SK-N-SH (cell line): ENCODE measurements at regions not wholly inside any gene's neighbourhood (a gene's known extent, or its start where the extent isn't known, plus 50 kb on each side); places are given as distances from the start of the nearest gene placed in this dataset.

Source experiments
- CTCF ChIA-PET: fragments of 300-600, 350-600 bp; formaldehyde crosslinking; extraction: SDS; loops from one replicate; lab custom pipeline; 2021; lab: Yijun Ruan, JAX
- POLR2A ChIA-PET: fragments of 350-600 bp; sonication (Branson Sonifier 250); formaldehyde crosslinking; extraction: SDS; loops from one replicate; lab custom pipeline; 2020; ENCODE audit warnings: antibody characterized with exemption, inconsistent platforms; lab: Yijun Ruan, JAX
- DNase-seq: peaks from one replicate; pipeline ENCODE4 v3.0.0; 2012
- H2AFZ ChIP-seq: fragments of 200-600 bp; sonication (generic); 2 replicates; pipeline ENCODE4 v1.8.1; 2016; ENCODE audit warnings: antibody characterized with exemption, mild to moderate bottlenecking, low read depth
- H3F3A ChIP-seq: fragments of 200-600 bp; sonication (generic); replicated peaks from 2 replicates; pipeline ENCODE3; 2016; ENCODE audit warnings: antibody characterized with exemption, mild to moderate bottlenecking; ENCODE audit not compliant: insufficient read depth
- H3K27ac ChIP-seq, 2 experiments: fragments of 200-500 bp in 1 of 2; fragments of 200-600 bp in 1 of 2; sonication (Bioruptor generic) in 1 of 2; sonication (generic), shearing (Covaris generic) in 1 of 2; 2 replicates each; pipeline versions ENCODE4 v1.5.1 to v1.6.1; 2014 to 2016; ENCODE audit warnings: low read depth in 2 of 2, inconsistent platforms in 1 of 2, low read length in 1 of 2, mild to moderate bottlenecking in 1 of 2, mixed read lengths in 1 of 2
- H3K27me3 ChIP-seq: fragments of 200-600 bp; sonication (generic), shearing (Covaris generic); 2 replicates; pipeline ENCODE4 v1.6.1; 2016; ENCODE audit warnings: mixed run types; ENCODE audit not compliant: insufficient read depth
- H3K36me3 ChIP-seq, 2 experiments: fragments of 200-500 bp in 1 of 2; fragments of 200-600 bp in 1 of 2; sonication (Bioruptor generic) in 1 of 2; sonication (generic) in 1 of 2; replicated peaks in 1 of 2; 2 replicates each; pipeline versions ENCODE3 to v1.5.1; 2014 to 2016; ENCODE audit warnings: low read length in 1 of 2, mild to moderate bottlenecking in 1 of 2; ENCODE audit not compliant: insufficient read depth in 2 of 2, control insufficient read depth in 1 of 2
- H3K4me1 ChIP-seq, 2 experiments: fragments of 200-500 bp in 1 of 2; fragments of 200-600 bp in 1 of 2; sonication (Bioruptor generic) in 1 of 2; sonication (generic), shearing (Covaris generic) in 1 of 2; 2 replicates each; pipeline versions ENCODE4 v1.5.1 to v1.6.1; 2014 to 2016; ENCODE audit warnings: low read depth in 1 of 2, low read length in 1 of 2, mixed run types in 1 of 2; ENCODE audit not compliant: insufficient read depth in 2 of 2, control insufficient read depth in 1 of 2
- H3K4me2 ChIP-seq: fragments of 200-600 bp; sonication (generic), shearing (Covaris generic); 2 replicates; pipeline ENCODE4 v1.6.1; 2017; ENCODE audit warnings: mixed run types
- H3K4me3 ChIP-seq, 2 experiments: fragments of 200-500 bp in 1 of 2; fragments of 200-600 bp in 1 of 2; sonication (Bioruptor generic) in 1 of 2; sonication (generic), shearing (Covaris generic) in 1 of 2; 2 replicates each; pipeline versions ENCODE4 v1.5.1 to v1.8.1; 2014 to 2016; ENCODE audit warnings: low read depth in 2 of 2, inconsistent platforms in 1 of 2, low read length in 1 of 2, mild to moderate bottlenecking in 1 of 2, mixed read lengths in 1 of 2, moderate library complexity in 1 of 2
- H3K79me2 ChIP-seq: fragments of 200-600 bp; sonication (generic); 2 replicates; pipeline ENCODE4 v1.8.1; 2017; ENCODE audit warnings: mild to moderate bottlenecking; ENCODE audit not compliant: insufficient read depth
- H3K9ac ChIP-seq: fragments of 200-600 bp; sonication (generic); 2 replicates; pipeline ENCODE4 v1.6.1; 2017; ENCODE audit warnings: mixed run types
- H3K9me2 ChIP-seq: fragments of 200-600 bp; sonication (generic); 2 replicates; pipeline ENCODE4 v1.6.1; 2017; ENCODE audit warnings: mixed run types
- H3K9me3 ChIP-seq: fragments of 200-600 bp; sonication (generic); 2 replicates; pipeline ENCODE4 v1.6.1; 2017; ENCODE audit warnings: mixed run types, mild to moderate bottlenecking, moderate library complexity
- H4K20me1 ChIP-seq: fragments of 200-600 bp; sonication (generic); 2 replicates; pipeline ENCODE4 v1.6.1; 2017; ENCODE audit warnings: mild to moderate bottlenecking, mixed run types; ENCODE audit not compliant: insufficient read depth
- EP300 ChIP-seq, 2 experiments: IDR thresholded peaks; 2 replicates each; pipeline versions ENCODE4 v1.4.0 to v1.6.1; 2012; ENCODE audit warnings: borderline replicate concordance in 1 of 2, low read depth in 1 of 2, low read length in 1 of 2
- EZH2phosphoT487 ChIP-seq: fragments of 200-600 bp; sonication (generic); IDR thresholded peaks from 2 replicates; pipeline ENCODE4 v1.6.1; 2017; ENCODE audit warnings: low read depth, mixed run types, mild to moderate bottlenecking, antibody characterized with exemption, moderate library complexity, borderline replicate concordance
- FOXJ3 ChIP-seq: sonication (generic); formaldehyde crosslinking; IDR thresholded peaks from 2 replicates; pipeline ENCODE4 v1.5.1; 2020; ENCODE audit warnings: mild to moderate bottlenecking, missing genetic modification reagents
- FOXM1 ChIP-seq: IDR thresholded peaks from 2 replicates; pipeline ENCODE4 v1.4.0; 2012; ENCODE audit warnings: low read depth, mild to moderate bottlenecking
- MAX ChIP-seq: IDR thresholded peaks from 2 replicates; pipeline ENCODE4 v1.4.0; 2012; ENCODE audit warnings: low read depth
- NFIC ChIP-seq: IDR thresholded peaks from 2 replicates; pipeline ENCODE4 v1.4.0; 2012; ENCODE audit warnings: borderline replicate concordance
- NRF1 ChIP-seq: IDR thresholded peaks from 2 replicates; pipeline ENCODE4 v1.6.1; 2012; ENCODE audit warnings: low read depth, mild to moderate bottlenecking, low read length
- RAD21 ChIP-seq: IDR thresholded peaks from 2 replicates; pipeline ENCODE4 v1.6.1; 2012; ENCODE audit warnings: mild to moderate bottlenecking, low read length
- RCOR1 ChIP-seq: fragments of 150-350 bp; IDR thresholded peaks from 2 replicates; pipeline ENCODE4 v1.6.1; 2017; ENCODE audit warnings: antibody characterized with exemption, low read length
- REST ChIP-seq: IDR thresholded peaks from 2 replicates; pipeline ENCODE4 v1.6.1; 2012; ENCODE audit warnings: mild to moderate bottlenecking, low read depth, low read length, moderate library complexity
- RFX5 ChIP-seq: IDR thresholded peaks from 2 replicates; pipeline ENCODE4 v1.6.1; 2012; ENCODE audit warnings: mild to moderate bottlenecking, improper control_type of control experiment, low read length
- RXRA ChIP-seq: IDR thresholded peaks from 2 replicates; pipeline ENCODE4 v1.4.0; 2012; ENCODE audit warnings: low read depth, mild to moderate bottlenecking, borderline replicate concordance
- SMC3 ChIP-seq: IDR thresholded peaks from 2 replicates; pipeline ENCODE4 v1.6.1; 2012; ENCODE audit warnings: low read depth, low read length, improper control_type of control experiment
- TAF1 ChIP-seq: IDR thresholded peaks from 2 replicates; pipeline ENCODE4 v1.6.1; 2012; ENCODE audit warnings: low read depth, mild to moderate bottlenecking, low read length, moderate library complexity, borderline replicate concordance
- TCF12 ChIP-seq: IDR thresholded peaks from 2 replicates; pipeline ENCODE4 v1.4.0; 2012
- YY1 ChIP-seq: IDR thresholded peaks from 2 replicates; pipeline ENCODE4 v1.4.0; 2012; ENCODE audit warnings: low read depth, mild to moderate bottlenecking
- WGBS: methylation state at CpG from one replicate; pipeline ENCODE4 v1.1.6; 2017; ENCODE audit warnings: low lambda C conversion rate; 5-methylcytosine and 5-hydroxymethylcytosine counted together
- TF ChIP-seq, protein P1 (sequence below): IDR thresholded peaks from 2 replicates; pipeline ENCODE4 v1.4.0; 2012; ENCODE audit warnings: low read depth, borderline replicate concordance
- TF ChIP-seq, protein P2 (sequence below): IDR thresholded peaks from 2 replicates; pipeline ENCODE4 v1.4.0; 2012; ENCODE audit warnings: low read depth, borderline replicate concordance
- TF ChIP-seq, protein P3 (sequence below): fragments of 200-600 bp; sonication (generic); IDR thresholded peaks from 2 replicates; pipeline ENCODE4 v1.6.1; 2017; ENCODE audit warnings: antibody characterized with exemption, mild to moderate bottlenecking, moderate library complexity
- TF ChIP-seq, protein P4 (sequence below): fragments of 150-350 bp; IDR thresholded peaks from 2 replicates; pipeline ENCODE4 v1.6.1; 2016; ENCODE audit warnings: mild to moderate bottlenecking, low read depth, low read length

DNA sequence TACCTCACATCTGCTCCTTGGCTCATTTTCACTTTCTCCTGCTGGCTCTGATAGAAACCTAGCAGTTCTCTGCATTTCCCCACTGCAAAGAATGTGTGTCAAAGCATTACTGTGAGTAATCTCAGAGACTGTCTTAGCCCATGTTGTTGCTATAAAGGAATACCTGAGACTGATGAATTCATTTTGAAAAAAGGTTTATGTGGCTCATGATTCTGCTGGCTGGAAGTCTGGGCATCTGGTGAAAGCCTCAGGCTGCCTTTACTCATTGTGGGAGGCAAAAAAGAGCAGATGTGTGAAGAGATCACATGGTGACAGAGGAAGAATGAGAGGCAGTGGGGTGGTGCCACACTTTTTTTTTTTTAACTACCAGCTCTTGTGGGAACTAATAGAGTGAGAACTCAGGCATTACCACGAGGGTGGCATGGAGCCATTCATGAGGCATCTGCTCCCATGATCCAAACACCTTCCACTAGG lies 191.6 kb upstream of the CTNND2 start:
- Histone ChIP-seq H3K27me3 (no peaks in the 10 kb centered on the region), H4K20me1 (no peaks in the 10 kb centered on the region), H3K9me3 (no peaks in the 10 kb centered on the region), H3F3A (no peaks in the 10 kb centered on the region), H3K4me3 (no peak overlapping the region), H3K4me1 (no peaks in the 10 kb centered on the region), H3K9ac (no peak overlapping the region), H2AFZ (no peak overlapping the region), H3K79me2 (no peaks in the 10 kb centered on the region), H3K36me3 (no peaks in the 10 kb centered on the region), H3K4me2 (no peak overlapping the region), H3K9me2 (no peaks in the 10 kb centered on the region), H3K27ac (no peak overlapping the region)
- no peak for DNase-seq
- WGBS: 0% methylated on average over 1 of the region's 1 CpG
- POLR2A ChIA-PET: no interaction called here
- CTCF ChIA-PET: no interaction called here
- no peak for TF ChIP-seq YY1
- TF ChIP-seq, protein P1, sequence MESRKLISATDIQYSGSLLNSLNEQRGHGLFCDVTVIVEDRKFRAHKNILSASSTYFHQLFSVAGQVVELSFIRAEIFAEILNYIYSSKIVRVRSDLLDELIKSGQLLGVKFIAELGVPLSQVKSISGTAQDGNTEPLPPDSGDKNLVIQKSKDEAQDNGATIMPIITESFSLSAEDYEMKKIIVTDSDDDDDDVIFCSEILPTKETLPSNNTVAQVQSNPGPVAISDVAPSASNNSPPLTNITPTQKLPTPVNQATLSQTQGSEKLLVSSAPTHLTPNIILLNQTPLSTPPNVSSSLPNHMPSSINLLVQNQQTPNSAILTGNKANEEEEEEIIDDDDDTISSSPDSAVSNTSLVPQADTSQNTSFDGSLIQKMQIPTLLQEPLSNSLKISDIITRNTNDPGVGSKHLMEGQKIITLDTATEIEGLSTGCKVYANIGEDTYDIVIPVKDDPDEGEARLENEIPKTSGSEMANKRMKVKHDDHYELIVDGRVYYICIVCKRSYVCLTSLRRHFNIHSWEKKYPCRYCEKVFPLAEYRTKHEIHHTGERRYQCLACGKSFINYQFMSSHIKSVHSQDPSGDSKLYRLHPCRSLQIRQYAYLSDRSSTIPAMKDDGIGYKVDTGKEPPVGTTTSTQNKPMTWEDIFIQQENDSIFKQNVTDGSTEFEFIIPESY: no peak
- no peak for TF ChIP-seq RCOR1
- no peak for TF ChIP-seq NRF1
- TF ChIP-seq, protein P2, sequence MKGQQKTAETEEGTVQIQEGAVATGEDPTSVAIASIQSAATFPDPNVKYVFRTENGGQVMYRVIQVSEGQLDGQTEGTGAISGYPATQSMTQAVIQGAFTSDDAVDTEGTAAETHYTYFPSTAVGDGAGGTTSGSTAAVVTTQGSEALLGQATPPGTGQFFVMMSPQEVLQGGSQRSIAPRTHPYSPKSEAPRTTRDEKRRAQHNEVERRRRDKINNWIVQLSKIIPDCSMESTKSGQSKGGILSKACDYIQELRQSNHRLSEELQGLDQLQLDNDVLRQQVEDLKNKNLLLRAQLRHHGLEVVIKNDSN: no peak
- no peak for TF ChIP-seq RFX5
- no peak for TF ChIP-seq FOXM1
- TF ChIP-seq TCF12: no peak
- TF ChIP-seq, protein P3, sequence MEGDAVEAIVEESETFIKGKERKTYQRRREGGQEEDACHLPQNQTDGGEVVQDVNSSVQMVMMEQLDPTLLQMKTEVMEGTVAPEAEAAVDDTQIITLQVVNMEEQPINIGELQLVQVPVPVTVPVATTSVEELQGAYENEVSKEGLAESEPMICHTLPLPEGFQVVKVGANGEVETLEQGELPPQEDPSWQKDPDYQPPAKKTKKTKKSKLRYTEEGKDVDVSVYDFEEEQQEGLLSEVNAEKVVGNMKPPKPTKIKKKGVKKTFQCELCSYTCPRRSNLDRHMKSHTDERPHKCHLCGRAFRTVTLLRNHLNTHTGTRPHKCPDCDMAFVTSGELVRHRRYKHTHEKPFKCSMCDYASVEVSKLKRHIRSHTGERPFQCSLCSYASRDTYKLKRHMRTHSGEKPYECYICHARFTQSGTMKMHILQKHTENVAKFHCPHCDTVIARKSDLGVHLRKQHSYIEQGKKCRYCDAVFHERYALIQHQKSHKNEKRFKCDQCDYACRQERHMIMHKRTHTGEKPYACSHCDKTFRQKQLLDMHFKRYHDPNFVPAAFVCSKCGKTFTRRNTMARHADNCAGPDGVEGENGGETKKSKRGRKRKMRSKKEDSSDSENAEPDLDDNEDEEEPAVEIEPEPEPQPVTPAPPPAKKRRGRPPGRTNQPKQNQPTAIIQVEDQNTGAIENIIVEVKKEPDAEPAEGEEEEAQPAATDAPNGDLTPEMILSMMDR: no peak
- no peak for TF ChIP-seq TAF1
- no peak for TF ChIP-seq EP300 (IDR thresholded peaks at IDR 0.05; ENCODE audit: borderline replicate concordance in 1 of 2, low read depth in 1 of 2, low read length in 1 of 2)
- no peak for TF ChIP-seq SMC3
- no peak for TF ChIP-seq FOXJ3 (CRISPR knock-in tag)
- TF ChIP-seq MAX: no peak
- TF ChIP-seq, protein P4, sequence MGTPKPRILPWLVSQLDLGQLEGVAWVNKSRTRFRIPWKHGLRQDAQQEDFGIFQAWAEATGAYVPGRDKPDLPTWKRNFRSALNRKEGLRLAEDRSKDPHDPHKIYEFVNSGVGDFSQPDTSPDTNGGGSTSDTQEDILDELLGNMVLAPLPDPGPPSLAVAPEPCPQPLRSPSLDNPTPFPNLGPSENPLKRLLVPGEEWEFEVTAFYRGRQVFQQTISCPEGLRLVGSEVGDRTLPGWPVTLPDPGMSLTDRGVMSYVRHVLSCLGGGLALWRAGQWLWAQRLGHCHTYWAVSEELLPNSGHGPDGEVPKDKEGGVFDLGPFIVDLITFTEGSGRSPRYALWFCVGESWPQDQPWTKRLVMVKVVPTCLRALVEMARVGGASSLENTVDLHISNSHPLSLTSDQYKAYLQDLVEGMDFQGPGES: no peak
- no peak for TF ChIP-seq NFIC
- TF ChIP-seq EZH2phosphoT487: no peak
- TF ChIP-seq RXRA: no peak
- no peak for TF ChIP-seq REST
- TF ChIP-seq RAD21: no peak
